GM12878 (cell line): ENCODE measurements at regions not wholly inside any gene's neighbourhood (a gene's known extent, or its start where the extent isn't known, plus 50 kb on each side); places are given as distances from the start of the nearest gene placed in this dataset.

Experiments used
- ATAC-seq: fragments of 200-7000 bp; cut with Tn5 transposase; 3 replicates; pipeline ENCODE4 v1.9.1; 2020; ENCODE audit warnings: mild to moderate bottlenecking, moderate library complexity
- BruUV-seq: library from RNA; stranded (reverse); fragments of 400-500 nt; replicated peaks from 2 replicates; lab custom pipeline; 2021; lab: Mats Ljungman, UMichigan
- CTCF ChIA-PET: fragments of 300-600 bp; sonication (Branson Sonifier 250); formaldehyde crosslinking; extraction: SDS; loops from one replicate; lab custom pipeline; 2021; ENCODE audit warnings: inconsistent platforms; lab: Yijun Ruan, JAX
- POLR2A ChIA-PET: fragments of 350-600 bp; formaldehyde crosslinking; extraction: SDS; loops from one replicate; lab custom pipeline; 2021; ENCODE audit warnings: inconsistent platforms; lab: Charles Lee
- RAD21 ChIA-PET: fragments of 300-600 bp; sonication (Branson Sonifier 250); formaldehyde crosslinking; loops from one replicate; lab custom pipeline; 2023; ENCODE audit warnings: antibody characterized with exemption; ENCODE audit not compliant: unreplicated experiment; lab: Charles Lee
- SMC1A ChIA-PET: fragments of 300-600 bp; sonication (Branson Sonifier 250); formaldehyde crosslinking; loops from one replicate; lab custom pipeline; 2023; ENCODE audit not compliant: unreplicated experiment, uncharacterized antibody; lab: Charles Lee
- DNase-seq: peaks from one replicate; pipeline ENCODE4 v3.0.0-alpha.2; 2011; ENCODE audit warnings: low read depth, low spot score
- FAIRE-seq: peaks from 3 replicates; lab custom pipeline; 2011; peaks lifted over from hg19 to GRCh38; lab: Jason Lieb, UNC
- H2AFZ ChIP-seq: 2 replicates; pipeline ENCODE4 v1.6.0; 2011; ENCODE audit warnings: low read depth, low read length, control low read depth; ENCODE audit not compliant: control insufficient read depth
- H3K27ac ChIP-seq: 2 replicates; pipeline ENCODE4 v1.5.1; 2011; ENCODE audit warnings: control low read depth; ENCODE audit not compliant: control insufficient read depth, insufficient read depth
- H3K27me3 ChIP-seq, 2 experiments: replicated peaks in 1 of 2; 2 replicates each; pipeline versions ENCODE4 v1.6.0 to v1.6.1; 2011; ENCODE audit warnings: low read length in 1 of 2; ENCODE audit not compliant: control insufficient read depth in 2 of 2, insufficient read depth in 2 of 2
- H3K36me3 ChIP-seq, 2 experiments: 2 replicates each; pipeline ENCODE4 v1.5.1; 2011; ENCODE audit warnings: low read length in 1 of 2; ENCODE audit not compliant: control insufficient read depth in 2 of 2, insufficient read depth in 2 of 2
- H3K4me1 ChIP-seq: 2 replicates; pipeline ENCODE4 v1.6.1; 2011; ENCODE audit warnings: mild to moderate bottlenecking, low read length, moderate library complexity, mixed read lengths; ENCODE audit not compliant: control insufficient read depth, insufficient read depth
- H3K4me2 ChIP-seq: 2 replicates; pipeline ENCODE4 v1.6.0; 2011; ENCODE audit warnings: control low read depth; ENCODE audit not compliant: control insufficient read depth, insufficient read depth
- H3K4me3 ChIP-seq: fragments of 200-600 bp; sonication (generic); 2 replicates; pipeline ENCODE4 v1.5.1; 2016
- H3K79me2 ChIP-seq: 2 replicates; pipeline ENCODE4 v1.6.0; 2011; ENCODE audit warnings: low read length; ENCODE audit not compliant: control insufficient read depth, insufficient read depth
- H3K9ac ChIP-seq: 2 replicates; pipeline ENCODE4 v1.8.0; 2011; ENCODE audit warnings: low read length, control low read depth, mixed read lengths; ENCODE audit not compliant: control insufficient read depth, insufficient read depth
- H3K9me3 ChIP-seq: replicated peaks from 3 replicates; pipeline ENCODE4 v1.5.1; 2011; ENCODE audit warnings: mild to moderate bottlenecking, low read length; ENCODE audit not compliant: control insufficient read depth, insufficient read depth
- H4K20me1 ChIP-seq: 2 replicates; pipeline ENCODE4 v1.6.0; 2011; ENCODE audit not compliant: control insufficient read depth, insufficient read depth
- CHD2 ChIP-seq: IDR thresholded peaks from 2 replicates; pipeline ENCODE4 v1.6.1; 2011; ENCODE audit warnings: low read depth, low read length, improper control_type of control experiment, borderline replicate concordance
- ETV6 ChIP-seq, 2 experiments: fragments of 450-650 bp in 1 of 2; IDR thresholded peaks in 1 of 2; conservative IDR thresholded peaks in 1 of 2; 2 replicates each; pipeline ENCODE4 v1.6.1; 2014; ENCODE audit warnings: antibody characterized with exemption in 1 of 2, borderline replicate concordance in 1 of 2, low read depth in 1 of 2, mild to moderate bottlenecking in 1 of 2, moderate library complexity in 1 of 2
- GATAD2B ChIP-seq: fragments of 450-650 bp; conservative IDR thresholded peaks from 2 replicates; pipeline ENCODE4 v1.6.1; 2017; ENCODE audit warnings: low read depth, mild to moderate bottlenecking, moderate library complexity
- HCFC1 ChIP-seq: fragments of 150-350 bp; IDR thresholded peaks from 2 replicates; pipeline ENCODE4 v1.6.1; 2014; ENCODE audit warnings: low read length
- HDAC6 ChIP-seq: fragments of 200-600 bp; sonication (generic); IDR thresholded peaks from one replicate; pipeline ENCODE4 v1.8.0; 2017; ENCODE audit warnings: antibody characterized with exemption; ENCODE audit not compliant: unreplicated experiment
- IKZF1 ChIP-seq: fragments of 450-650 bp; conservative IDR thresholded peaks from 2 replicates; pipeline ENCODE4 v1.6.1; 2017; ENCODE audit warnings: antibody characterized with exemption, mild to moderate bottlenecking
- IRF4 ChIP-seq: IDR thresholded peaks from 2 replicates; pipeline ENCODE4 v1.6.1; 2011; ENCODE audit warnings: low read depth, low read length
- MTA2 ChIP-seq: fragments of 450-650 bp; IDR thresholded peaks from 2 replicates; pipeline ENCODE4 v1.6.1; 2016; ENCODE audit warnings: low read depth, mild to moderate bottlenecking, moderate library complexity
- MXI1 ChIP-seq: fragments of 150-350 bp; IDR thresholded peaks from 2 replicates; pipeline ENCODE4 v1.6.1; 2011; ENCODE audit warnings: low read depth, mild to moderate bottlenecking, inconsistent platforms, low read length, improper control_type of control experiment
- RUNX3 ChIP-seq: IDR thresholded peaks from 2 replicates; pipeline ENCODE4 v1.6.1; 2012; ENCODE audit warnings: low read length, inconsistent platforms
- SMAD1 ChIP-seq: fragments of 450-650 bp; IDR thresholded peaks from 2 replicates; pipeline ENCODE4 v1.6.1; 2018; ENCODE audit warnings: mild to moderate bottlenecking, low read depth; ENCODE audit not compliant: partially characterized antibody
- TCF3 ChIP-seq: IDR thresholded peaks from 2 replicates; pipeline ENCODE4 v1.6.1; 2012; ENCODE audit warnings: low read depth, mild to moderate bottlenecking, low read length, borderline replicate concordance; ENCODE audit not compliant: insufficient read depth
- WGBS: methylation state at CpG from one replicate; pipeline ENCODE4 v1.1.6; 2016; ENCODE audit warnings: low lambda C conversion rate; ENCODE audit not compliant: insufficient replicate concordance, insufficient coverage; ENCODE audit errors: missing lambda C conversion rate; 5-methylcytosine and 5-hydroxymethylcytosine counted together
- in situ Hi-C: fragments of 300-500 bp; cut with MboI; formaldehyde crosslinking; loops from 9 replicates; pipeline ENCODE4 v1.14.3; 2018; ENCODE audit warnings: mixed read lengths
- intact Hi-C: fragments of 100-400 bp; cut with micrococcal nuclease; formaldehyde crosslinking; loops from one replicate; pipeline ENCODE4 v1.14.2; 2022; ENCODE audit not compliant: unreplicated experiment
- TF ChIP-seq, protein P1 (sequence below): fragments of 450-650 bp; IDR thresholded peaks from 2 replicates; pipeline ENCODE4 v1.6.1; 2016; ENCODE audit warnings: mild to moderate bottlenecking, moderate library complexity, borderline replicate concordance

DNA sequence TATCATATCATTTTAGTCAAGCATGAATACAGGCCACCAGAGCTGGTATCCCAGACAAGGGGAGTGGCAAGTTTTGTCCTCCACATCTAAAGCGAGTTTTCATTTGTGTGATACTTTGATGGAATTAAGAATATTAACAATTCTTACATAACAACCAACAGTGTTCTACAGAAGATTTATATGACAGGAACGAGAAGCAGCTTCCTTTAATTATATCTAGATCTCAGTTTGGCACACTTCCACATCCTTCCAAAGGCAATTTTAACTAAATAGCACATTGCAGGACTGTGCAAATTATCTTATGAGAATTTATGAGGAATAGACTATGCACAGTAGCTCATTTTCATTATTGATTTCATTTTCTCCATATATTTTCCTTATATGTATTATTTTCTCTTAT is 121.2 kb upstream of the GUCY1A1 start:
- H4K20me1 ChIP-seq, result no peaks in the 10 kb centered on the region
- H3K9ac ChIP-seq, result no peak overlapping the region
- CTCF ChIA-PET, result interaction anchor here (0.7 to 4.1 kb wide), 8 partner anchors 8 to 408 kb away, joined by 3 to 15 read pairs (median 3); no protein-coding TSS in a partner anchor
- DNase-seq (no peak), FAIRE-seq (no peak)
- no peak overlapping the region for H3K4me3 ChIP-seq
- no peaks in the 10 kb centered on the region for H3K4me1 ChIP-seq
- intact Hi-C loops, result no loop called here
- no peak overlapping the region for H3K4me2 ChIP-seq
- BruUV-seq, result no TSS peak
- H3K27ac ChIP-seq, result no peak overlapping the region
- H3K27me3 ChIP-seq, result no peaks in the 10 kb centered on the region
- no peaks in the 10 kb centered on the region for H3K79me2 ChIP-seq
- H3K36me3 ChIP-seq, result no peaks in the 10 kb centered on the region
- 7% methylated on average over 2 of the region's 2 CpGs for WGBS
- TF ChIP-seq CHD2, result no peak
- no peak for TF ChIP-seq IKZF1
- TF ChIP-seq ETV6 (conservative IDR thresholded peaks at IDR 0.05 in 1 of 2, IDR thresholded peaks at IDR 0.05 in 1 of 2; ENCODE audit: borderline replicate concordance in 1 of 2, low read depth in 1 of 2), result no peak
- no peak for TF ChIP-seq RUNX3
- TF ChIP-seq, all 136 proteins: peak for 0
- no peaks in the 10 kb centered on the region for H3K9me3 ChIP-seq
- no peak overlapping the region for H2AFZ ChIP-seq
- ChIA-PET SMC1A (interaction anchor here (0.7 to 3.4 kb wide), 9 partner anchors 8 to 242 kb away, joined by 3 to 13 read pairs (median 3); no protein-coding TSS in a partner anchor), RAD21 (interaction anchor here (1.5 kb wide), 1 partner anchor 16 kb away, joined by 5 read pairs; no protein-coding TSS in a partner anchor), POLR2A (no interaction called here)
- ATAC-seq, result no peak
- in situ Hi-C loops, result no loop called here

DNA sequence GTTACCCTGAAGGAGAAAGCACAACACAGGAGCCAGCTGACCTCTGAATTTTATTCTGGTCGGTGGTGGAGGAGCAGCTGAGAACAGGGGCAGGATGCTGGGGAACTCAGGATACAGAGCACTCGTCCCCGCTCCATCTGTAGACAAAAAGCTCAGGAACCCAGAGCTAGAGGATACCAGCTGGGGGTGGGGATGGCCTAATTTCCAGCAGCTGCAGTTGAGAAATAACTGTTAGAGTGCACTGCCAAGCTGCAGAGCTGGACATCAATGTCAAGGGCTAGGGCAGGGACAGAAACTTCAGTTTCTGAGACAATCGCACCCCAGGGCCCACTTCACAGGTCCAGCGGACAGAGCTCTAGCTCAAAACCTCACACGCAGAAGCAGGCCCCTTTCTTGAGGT is 122.1 kb upstream of the GUCY1A1 start:
- ChIA-PET RAD21 (interaction anchor here (0.9 to 1.8 kb wide), 4 partner anchors 9 to 131 kb away, joined by 3 to 5 read pairs (median 4); no protein-coding TSS in a partner anchor), CTCF (interaction anchor here (0.6 to 4.1 kb wide), 9 partner anchors 9 to 473 kb away, joined by 3 to 15 read pairs (median 3); no protein-coding TSS in a partner anchor), POLR2A (interaction anchor here (0.6 kb wide), 1 partner anchor 95 kb away, joined by 3 read pairs; no protein-coding TSS in a partner anchor), SMC1A (interaction anchor here (0.9 to 3.4 kb wide), 13 partner anchors 9 to 429 kb away, joined by 3 to 13 read pairs (median 3); no protein-coding TSS in a partner anchor)
- Histone ChIP-seq H3K9ac (no peak overlapping the region), H3K36me3 (no peaks in the 10 kb centered on the region), H3K79me2 (no peaks in the 10 kb centered on the region), H3K27me3 (no peaks in the 10 kb centered on the region), H3K4me2 (no peak overlapping the region), H3K27ac (no peak overlapping the region), H2AFZ (no peak overlapping the region), H3K9me3 (no peaks in the 10 kb centered on the region), H3K4me3 (no peak overlapping the region), H4K20me1 (no peaks in the 10 kb centered on the region), H3K4me1 (no peaks in the 10 kb centered on the region)
- intact Hi-C loops, result no loop called here
- BruUV-seq, result no TSS peak
- ATAC-seq (no peak), FAIRE-seq (no peak), DNase-seq (no peak)
- in situ Hi-C loops, result no loop called here
- WGBS, result 38% methylated on average over 6 of the region's 6 CpGs
- TF ChIP-seq SMAD1 (no peak), MXI1 (no peak), IRF4 (no peak), MTA2 (no peak), HDAC6 (no peak), CHD2 (no peak), TCF3 (no peak), GATAD2B (no peak), HCFC1 (no peak)
- TF ChIP-seq, protein P1, sequence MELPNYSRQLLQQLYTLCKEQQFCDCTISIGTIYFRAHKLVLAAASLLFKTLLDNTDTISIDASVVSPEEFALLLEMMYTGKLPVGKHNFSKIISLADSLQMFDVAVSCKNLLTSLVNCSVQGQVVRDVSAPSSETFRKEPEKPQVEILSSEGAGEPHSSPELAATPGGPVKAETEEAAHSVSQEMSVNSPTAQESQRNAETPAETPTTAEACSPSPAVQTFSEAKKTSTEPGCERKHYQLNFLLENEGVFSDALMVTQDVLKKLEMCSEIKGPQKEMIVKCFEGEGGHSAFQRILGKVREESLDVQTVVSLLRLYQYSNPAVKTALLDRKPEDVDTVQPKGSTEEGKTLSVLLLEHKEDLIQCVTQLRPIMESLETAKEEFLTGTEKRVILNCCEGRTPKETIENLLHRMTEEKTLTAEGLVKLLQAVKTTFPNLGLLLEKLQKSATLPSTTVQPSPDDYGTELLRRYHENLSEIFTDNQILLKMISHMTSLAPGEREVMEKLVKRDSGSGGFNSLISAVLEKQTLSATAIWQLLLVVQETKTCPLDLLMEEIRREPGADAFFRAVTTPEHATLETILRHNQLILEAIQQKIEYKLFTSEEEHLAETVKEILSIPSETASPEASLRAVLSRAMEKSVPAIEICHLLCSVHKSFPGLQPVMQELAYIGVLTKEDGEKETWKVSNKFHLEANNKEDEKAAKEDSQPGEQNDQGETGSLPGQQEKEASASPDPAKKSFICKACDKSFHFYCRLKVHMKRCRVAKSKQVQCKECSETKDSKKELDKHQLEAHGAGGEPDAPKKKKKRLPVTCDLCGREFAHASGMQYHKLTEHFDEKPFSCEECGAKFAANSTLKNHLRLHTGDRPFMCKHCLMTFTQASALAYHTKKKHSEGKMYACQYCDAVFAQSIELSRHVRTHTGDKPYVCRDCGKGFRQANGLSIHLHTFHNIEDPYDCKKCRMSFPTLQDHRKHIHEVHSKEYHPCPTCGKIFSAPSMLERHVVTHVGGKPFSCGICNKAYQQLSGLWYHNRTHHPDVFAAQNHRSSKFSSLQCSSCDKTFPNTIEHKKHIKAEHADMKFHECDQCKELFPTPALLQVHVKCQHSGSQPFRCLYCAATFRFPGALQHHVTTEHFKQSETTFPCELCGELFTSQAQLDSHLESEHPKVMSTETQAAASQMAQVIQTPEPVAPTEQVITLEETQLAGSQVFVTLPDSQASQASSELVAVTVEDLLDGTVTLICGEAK, result no peak
